PC-9 (cell line): ENCODE measurements at regions not wholly inside any gene's neighbourhood (a gene's known extent, or its start where the extent isn't known, plus 50 kb on each side); places are given as distances from the start of the nearest gene placed in this dataset.

Experiments
- BruUV-seq: library from RNA; stranded (reverse); fragments of 400-500 nt; replicated peaks from 2 replicates; lab custom pipeline; 2021; lab: Mats Ljungman, UMichigan
- CTCF ChIA-PET: fragments of 300-600 bp; sonication (Branson Sonifier 250); formaldehyde crosslinking; loops from one replicate; lab custom pipeline; 2022; ENCODE audit warnings: antibody characterized with exemption; lab: Charles Lee
- POLR2A ChIA-PET: fragments of 300-600 bp; sonication (Branson Sonifier 250); formaldehyde crosslinking; loops from one replicate; lab custom pipeline; 2022; ENCODE audit warnings: antibody characterized with exemption; ENCODE audit not compliant: unreplicated experiment; lab: Charles Lee
- DNase-seq, 2 experiments: peaks; one replicate each; pipeline versions ENCODE4 v3.0.0 to v3.0.0-alpha.2; 2015 to 2022; ENCODE audit warnings: mixed read lengths in 1 of 2
- H2AFZ ChIP-seq: fragments of 200-600 bp; sonication (generic); 2 replicates; pipeline ENCODE4 v1.8.1; 2017; ENCODE audit warnings: antibody characterized with exemption
- H3F3A ChIP-seq: fragments of 200-600 bp; sonication (generic); 2 replicates; pipeline ENCODE4 v1.8.1; 2017; ENCODE audit warnings: antibody characterized with exemption, mild to moderate bottlenecking, low read depth; ENCODE audit not compliant: insufficient read depth
- H3K27ac ChIP-seq: fragments of 200-600 bp; sonication (generic); 2 replicates; pipeline ENCODE4 v1.6.1; 2016; ENCODE audit warnings: mixed run types
- H3K27me3 ChIP-seq: fragments of 200-600 bp; sonication (generic); 2 replicates; pipeline ENCODE4 v1.6.1; 2016; ENCODE audit warnings: low read depth, mixed run types; ENCODE audit not compliant: insufficient read depth
- H3K36me3 ChIP-seq: fragments of 200-600 bp; sonication (generic); 2 replicates; pipeline ENCODE4 v1.6.1; 2016; ENCODE audit warnings: low read depth, mixed run types
- H3K4me1 ChIP-seq: fragments of 200-600 bp; sonication (generic); replicated peaks from 2 replicates; pipeline ENCODE4 v1.6.1; 2016; ENCODE audit warnings: mixed run types; ENCODE audit not compliant: insufficient read depth
- H3K4me2 ChIP-seq: fragments of 200-600 bp; sonication (generic); 2 replicates; pipeline ENCODE4 v1.6.1; 2017; ENCODE audit warnings: mixed run types
- H3K4me3 ChIP-seq: fragments of 200-600 bp; sonication (generic); 2 replicates; pipeline ENCODE4 v1.6.1; 2016; ENCODE audit warnings: mixed run types
- H3K79me2 ChIP-seq: fragments of 200-600 bp; sonication (generic); 2 replicates; pipeline ENCODE4 v1.6.1; 2017; ENCODE audit warnings: low read depth, mixed run types
- H3K9me2 ChIP-seq: fragments of 200-600 bp; sonication (generic); 2 replicates; pipeline ENCODE4 v1.8.1; 2017; ENCODE audit warnings: mild to moderate bottlenecking; ENCODE audit not compliant: insufficient read depth
- H3K9me3 ChIP-seq: fragments of 200-600 bp; sonication (generic); 2 replicates; pipeline ENCODE4 v1.8.1; 2016; ENCODE audit warnings: low read depth; ENCODE audit not compliant: insufficient read depth
- H4K20me1 ChIP-seq: fragments of 200-600 bp; sonication (generic); 2 replicates; pipeline ENCODE4 v1.8.1; 2017; ENCODE audit not compliant: insufficient read depth
- CTCF ChIP-seq: fragments of 200-600 bp; sonication (generic); conservative IDR thresholded peaks from 2 replicates; pipeline ENCODE4 v1.6.1; 2017; ENCODE audit warnings: mixed run types, antibody characterized with exemption, mild to moderate bottlenecking, moderate library complexity
- EZH2 ChIP-seq: fragments of 200-600 bp; sonication (generic); IDR thresholded peaks from 2 replicates; pipeline ENCODE4 v1.8.0; 2017; ENCODE audit warnings: antibody characterized with exemption, low read depth
- intact Hi-C: fragments of 100-400 bp; cut with micrococcal nuclease; formaldehyde crosslinking; loops from one replicate; pipeline ENCODE4 v1.10.0; 2022; ENCODE audit not compliant: unreplicated experiment

- no peak overlapping the region for H3K27ac ChIP-seq
- H4K20me1 ChIP-seq = no peaks in the 10 kb centered on the region
- H3K79me2 ChIP-seq = no peaks in the 10 kb centered on the region
- H3K4me2 ChIP-seq = no peak overlapping the region
- no TSS peak for BruUV-seq
- H3K36me3 ChIP-seq = no peaks in the 10 kb centered on the region
- H3K9me3 ChIP-seq = no peaks in the 10 kb centered on the region
- no peaks in the 10 kb centered on the region for H3K9me2 ChIP-seq
- no peak overlapping the region for H3K4me3 ChIP-seq
- TF ChIP-seq EZH2 (no peak), CTCF (no peak)
- H3K27me3 ChIP-seq = no peaks in the 10 kb centered on the region
- DNase-seq = no peak
- H3F3A ChIP-seq = no peaks in the 10 kb centered on the region
- no peaks in the 10 kb centered on the region for H3K4me1 ChIP-seq
- intact Hi-C loops = no loop called here
- no peak overlapping the region for H2AFZ ChIP-seq
- POLR2A ChIA-PET = no interaction called here
- CTCF ChIA-PET = no interaction called here
Measured at GRCh38 chr15:53331328-53332190, 427.9 kb downstream of the WDR72 start.

- H3K79me2 ChIP-seq = no peaks in the 10 kb centered on the region
- no peak for DNase-seq
- ChIA-PET CTCF (no interaction called here), POLR2A (no interaction called here)
- TF ChIP-seq CTCF (no peak), EZH2 (no peak)
- H3K4me3 ChIP-seq = no peak overlapping the region
- no peaks in the 10 kb centered on the region for H4K20me1 ChIP-seq
- H3K27me3 ChIP-seq = no peaks in the 10 kb centered on the region
- no TSS peak for BruUV-seq
- H3K9me2 ChIP-seq = no peaks in the 10 kb centered on the region
- H3F3A ChIP-seq = no peaks in the 10 kb centered on the region
- no peak overlapping the region for H3K4me2 ChIP-seq
- intact Hi-C loops = no loop called here
- H3K4me1 ChIP-seq = no peaks in the 10 kb centered on the region
- H3K36me3 ChIP-seq = no peaks in the 10 kb centered on the region
- H3K27ac ChIP-seq = no peak overlapping the region
- no peaks in the 10 kb centered on the region for H3K9me3 ChIP-seq
- no peak overlapping the region for H2AFZ ChIP-seq
Measured at GRCh38 chr15:53328341-53328740, 431.1 kb downstream of the WDR72 start.

GRCh38 chr15:53324061-53324460 lies 435.4 kb downstream of the WDR72 start:
- Histone ChIP-seq H3K9me3 (no peaks in the 10 kb centered on the region), H3K36me3 (no peaks in the 10 kb centered on the region), H4K20me1 (no peaks in the 10 kb centered on the region), H3K9me2 (no peaks in the 10 kb centered on the region), H3K4me1 (no peaks in the 10 kb centered on the region), H3K4me2 (no peak overlapping the region), H3F3A (no peaks in the 10 kb centered on the region), H3K27me3 (no peaks in the 10 kb centered on the region), H2AFZ (no peak overlapping the region), H3K79me2 (no peaks in the 10 kb centered on the region), H3K4me3 (no peak overlapping the region), H3K27ac (no peak overlapping the region)
- ChIA-PET CTCF (no interaction called here), POLR2A (no interaction called here)
- no TSS peak for BruUV-seq
- intact Hi-C loops = no loop called here
- TF ChIP-seq EZH2 = no peak
- TF ChIP-seq CTCF = no peak
- no peak for DNase-seq
